Peyer's patch (tissue), 4 donors: ENCODE measurements at regions not wholly inside any gene's neighbourhood (a gene's known extent, or its start where the extent isn't known, plus 50 kb on each side); places are given as distances from the start of the nearest gene placed in this dataset.
"Not testable (repeated sequence)": the region's sequence is repeated elsewhere in the genome, so short reads cannot be mapped to it uniquely, and the experiment has no call there.

Experiments used
- POLR2A ChIP-seq, 2 donors: fragments of 450-650 bp; IDR thresholded peaks; one replicate each; pipeline ENCODE4 v1.5.1; 2017; ENCODE audit warnings: antibody characterized with exemption in 2 of 2, mild to moderate bottlenecking in 2 of 2, moderate library complexity in 2 of 2
- TF ChIP-seq, protein P1 (sequence below), 6 experiments: fragments of 450-650 bp in 4 of 6; fragments of 200-600 bp in 2 of 6; sonication (generic) in 1 of 6; IDR thresholded peaks; one replicate each; pipeline ENCODE4 v1.5.1; 2017 to 2019; ENCODE audit warnings: antibody characterized with exemption in 6 of 6, mild to moderate bottlenecking in 3 of 6, moderate library complexity in 1 of 6

DNA sequence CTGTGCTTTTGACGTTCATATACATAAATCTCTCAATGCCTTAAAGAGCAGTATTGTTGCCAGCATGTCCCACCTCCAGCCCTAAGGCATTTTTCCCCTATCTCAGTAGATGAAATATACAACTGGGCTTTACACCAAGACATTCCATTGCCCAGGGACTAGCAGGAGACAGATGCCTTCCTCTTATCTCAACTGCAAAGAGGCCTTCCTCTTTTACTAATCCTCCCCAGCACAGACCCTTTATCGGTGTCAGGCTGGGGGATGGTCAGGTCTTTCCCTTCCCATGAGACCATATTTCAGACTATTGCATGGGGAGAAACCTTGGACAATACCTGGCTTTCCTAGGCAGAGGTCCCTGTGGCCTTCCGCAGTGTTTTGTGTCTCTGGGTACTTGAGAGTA, 1373.1 kb upstream of the DEFB115 start:
- TF ChIP-seq, protein P1, sequence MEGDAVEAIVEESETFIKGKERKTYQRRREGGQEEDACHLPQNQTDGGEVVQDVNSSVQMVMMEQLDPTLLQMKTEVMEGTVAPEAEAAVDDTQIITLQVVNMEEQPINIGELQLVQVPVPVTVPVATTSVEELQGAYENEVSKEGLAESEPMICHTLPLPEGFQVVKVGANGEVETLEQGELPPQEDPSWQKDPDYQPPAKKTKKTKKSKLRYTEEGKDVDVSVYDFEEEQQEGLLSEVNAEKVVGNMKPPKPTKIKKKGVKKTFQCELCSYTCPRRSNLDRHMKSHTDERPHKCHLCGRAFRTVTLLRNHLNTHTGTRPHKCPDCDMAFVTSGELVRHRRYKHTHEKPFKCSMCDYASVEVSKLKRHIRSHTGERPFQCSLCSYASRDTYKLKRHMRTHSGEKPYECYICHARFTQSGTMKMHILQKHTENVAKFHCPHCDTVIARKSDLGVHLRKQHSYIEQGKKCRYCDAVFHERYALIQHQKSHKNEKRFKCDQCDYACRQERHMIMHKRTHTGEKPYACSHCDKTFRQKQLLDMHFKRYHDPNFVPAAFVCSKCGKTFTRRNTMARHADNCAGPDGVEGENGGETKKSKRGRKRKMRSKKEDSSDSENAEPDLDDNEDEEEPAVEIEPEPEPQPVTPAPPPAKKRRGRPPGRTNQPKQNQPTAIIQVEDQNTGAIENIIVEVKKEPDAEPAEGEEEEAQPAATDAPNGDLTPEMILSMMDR (IDR thresholded peaks at IDR 0.05): not testable (repeated sequence)
- not testable (repeated sequence) for TF ChIP-seq POLR2A (IDR thresholded peaks at IDR 0.05)
